ENCODE measurements at regions not wholly inside any gene's neighbourhood (a gene's known extent, or its start where the extent isn't known, plus 50 kb on each side); places are given as distances from the start of the nearest gene placed in this dataset.

DNA sequence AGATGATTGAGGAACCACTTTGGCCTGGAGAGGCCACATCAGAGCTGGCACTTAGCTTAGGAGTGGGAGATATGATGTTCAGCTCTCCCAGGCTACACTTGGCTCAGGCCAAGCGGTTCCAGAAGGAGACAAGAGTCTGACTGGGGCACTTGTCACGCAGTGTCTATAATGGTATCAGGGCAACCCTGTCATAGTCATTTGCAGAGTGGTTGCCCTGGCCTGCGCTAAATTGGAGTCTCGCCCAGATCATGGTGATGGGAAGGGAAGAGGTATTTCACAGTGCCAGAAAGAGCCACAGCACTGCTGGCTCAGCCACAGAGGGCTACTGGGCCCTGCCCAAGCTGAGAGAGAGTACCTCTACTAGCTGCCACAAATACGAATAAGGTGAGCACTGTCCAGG, 186.9 kb upstream of the CRBN start:
- TF ChIP-seq, protein P1, sequence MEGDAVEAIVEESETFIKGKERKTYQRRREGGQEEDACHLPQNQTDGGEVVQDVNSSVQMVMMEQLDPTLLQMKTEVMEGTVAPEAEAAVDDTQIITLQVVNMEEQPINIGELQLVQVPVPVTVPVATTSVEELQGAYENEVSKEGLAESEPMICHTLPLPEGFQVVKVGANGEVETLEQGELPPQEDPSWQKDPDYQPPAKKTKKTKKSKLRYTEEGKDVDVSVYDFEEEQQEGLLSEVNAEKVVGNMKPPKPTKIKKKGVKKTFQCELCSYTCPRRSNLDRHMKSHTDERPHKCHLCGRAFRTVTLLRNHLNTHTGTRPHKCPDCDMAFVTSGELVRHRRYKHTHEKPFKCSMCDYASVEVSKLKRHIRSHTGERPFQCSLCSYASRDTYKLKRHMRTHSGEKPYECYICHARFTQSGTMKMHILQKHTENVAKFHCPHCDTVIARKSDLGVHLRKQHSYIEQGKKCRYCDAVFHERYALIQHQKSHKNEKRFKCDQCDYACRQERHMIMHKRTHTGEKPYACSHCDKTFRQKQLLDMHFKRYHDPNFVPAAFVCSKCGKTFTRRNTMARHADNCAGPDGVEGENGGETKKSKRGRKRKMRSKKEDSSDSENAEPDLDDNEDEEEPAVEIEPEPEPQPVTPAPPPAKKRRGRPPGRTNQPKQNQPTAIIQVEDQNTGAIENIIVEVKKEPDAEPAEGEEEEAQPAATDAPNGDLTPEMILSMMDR (IDR thresholded peaks at IDR 0.05) = no peak
- TF ChIP-seq POLR2AphosphoS5 (IDR thresholded peaks at IDR 0.05) (no peak), EP300 (IDR thresholded peaks at IDR 0.05) (no peak)
